SK-N-SH treated with all-trans-retinoic acid at 6 μM for 48 hours (cell line): ENCODE measurements at regions not wholly inside any gene's neighbourhood (a gene's known extent, or its start where the extent isn't known, plus 50 kb on each side); places are given as distances from the start of the nearest gene placed in this dataset.

Source experiments
- ATAC-seq: fragments of 200-7000 bp; cut with Tn5 transposase; 3 replicates; pipeline ENCODE4 v1.9.1; 2020; ENCODE audit warnings: mild to moderate bottlenecking, moderate library complexity
- ARNTL ChIP-seq: fragments of 450-650 bp; formaldehyde crosslinking; IDR thresholded peaks from 2 replicates; pipeline ENCODE4 v1.5.0; 2020; ENCODE audit warnings: low read depth, mild to moderate bottlenecking, moderate library complexity, borderline replicate concordance
- BACH2 ChIP-seq: fragments of 250-450 bp; sonication (Bioruptor Pico); IDR thresholded peaks from 2 replicates; pipeline ENCODE4 v1.9.0; 2021; ENCODE audit warnings: mild to moderate bottlenecking, borderline replicate concordance
- CREB5 ChIP-seq: fragments of 250-450 bp; sonication (Bioruptor Pico); IDR thresholded peaks from 2 replicates; pipeline ENCODE4 v1.5.1; 2020; ENCODE audit warnings: low read depth, mild to moderate bottlenecking, moderate library complexity
- CSDC2 ChIP-seq: fragments of 250-450 bp; sonication (Bioruptor Pico); IDR thresholded peaks from 2 replicates; pipeline ENCODE4 v1.5.0; 2020; ENCODE audit warnings: mild to moderate bottlenecking, moderate library complexity
- CSRNP3 ChIP-seq: fragments of 250-450 bp; sonication (Bioruptor Pico); IDR thresholded peaks from 2 replicates; pipeline ENCODE4 v1.5.1; 2021; ENCODE audit warnings: mild to moderate bottlenecking, moderate library complexity
- ESRRG ChIP-seq: fragments of 250-450 bp; sonication (Bioruptor Pico); IDR thresholded peaks from 2 replicates; pipeline ENCODE4 v1.6.1; 2021; ENCODE audit warnings: mild to moderate bottlenecking
- GLIS3 ChIP-seq: fragments of 250-450 bp; sonication (Bioruptor Pico); IDR thresholded peaks from 2 replicates; pipeline ENCODE4 v1.5.0; 2020; ENCODE audit warnings: mild to moderate bottlenecking, moderate library complexity
- ISL1 ChIP-seq: fragments of 250-450 bp; sonication (Bioruptor Pico); IDR thresholded peaks from 2 replicates; pipeline ENCODE4 v2.1.2; 2022; ENCODE audit warnings: mild to moderate bottlenecking, moderate library complexity
- OSR1 ChIP-seq: fragments of 250-450 bp; sonication (Bioruptor Pico); IDR thresholded peaks from 2 replicates; pipeline ENCODE4 v1.8.0; 2022; ENCODE audit warnings: moderate library complexity, mild to moderate bottlenecking, inconsistent platforms
- PATZ1 ChIP-seq: fragments of 250-450 bp; sonication (Bioruptor Pico); IDR thresholded peaks from 2 replicates; pipeline ENCODE4 v1.8.0; 2020; ENCODE audit warnings: mild to moderate bottlenecking, moderate library complexity, borderline replicate concordance
- POU6F1 ChIP-seq: fragments of 250-450 bp; sonication (Bioruptor Pico); IDR thresholded peaks from 2 replicates; pipeline ENCODE4 v1.8.0; 2021; ENCODE audit warnings: low read depth, mild to moderate bottlenecking, moderate library complexity, borderline replicate concordance
- PPARA ChIP-seq: fragments of 250-450 bp; sonication (Bioruptor Pico); IDR thresholded peaks from 2 replicates; pipeline ENCODE4 v1.5.0; 2020; ENCODE audit warnings: mild to moderate bottlenecking, borderline replicate concordance
- RARB ChIP-seq: fragments of 250-450 bp; sonication (Bioruptor Pico); IDR thresholded peaks from 2 replicates; pipeline ENCODE4 v1.8.0; 2021; ENCODE audit warnings: mild to moderate bottlenecking, moderate library complexity
- SNAI2 ChIP-seq: fragments of 250-450 bp; sonication (Bioruptor Pico); IDR thresholded peaks from 2 replicates; pipeline ENCODE4 v1.5.0; 2020; ENCODE audit warnings: mild to moderate bottlenecking, moderate library complexity
- TCF4 ChIP-seq: fragments of 250-450 bp; sonication (Bioruptor Pico); IDR thresholded peaks from 2 replicates; pipeline ENCODE4 v1.8.0; 2021; ENCODE audit warnings: mild to moderate bottlenecking, moderate library complexity, borderline replicate concordance
- TOX ChIP-seq: fragments of 250-450 bp; sonication (Bioruptor Pico); IDR thresholded peaks from 2 replicates; pipeline ENCODE4 v1.8.0; 2021; ENCODE audit warnings: mild to moderate bottlenecking, moderate library complexity, borderline replicate concordance
- TSHZ2 ChIP-seq: fragments of 250-450 bp; sonication (Bioruptor Pico); IDR thresholded peaks from 2 replicates; pipeline ENCODE4 v1.5.0; 2020; ENCODE audit warnings: mild to moderate bottlenecking, moderate library complexity
- ZC3H10 ChIP-seq: fragments of 250-450 bp; sonication (Bioruptor Pico); IDR thresholded peaks from 2 replicates; pipeline ENCODE4 v1.5.1; 2021; ENCODE audit warnings: mild to moderate bottlenecking, moderate library complexity
- ZFP3 ChIP-seq: fragments of 250-450 bp; sonication (Bioruptor Pico); IDR thresholded peaks from 2 replicates; pipeline ENCODE4 v1.5.0; 2020; ENCODE audit warnings: mild to moderate bottlenecking, moderate library complexity
- ZFP30 ChIP-seq: fragments of 450-650 bp; formaldehyde crosslinking; IDR thresholded peaks from 2 replicates; pipeline ENCODE4 v1.5.0; 2022; ENCODE audit warnings: mild to moderate bottlenecking, moderate library complexity
- ZNF565 ChIP-seq: fragments of 450-650 bp; formaldehyde crosslinking; conservative IDR thresholded peaks from 2 replicates; pipeline ENCODE4 v1.5.0; 2020; ENCODE audit warnings: low read depth, mild to moderate bottlenecking, moderate library complexity
- ZNF70 ChIP-seq: fragments of 450-650 bp; formaldehyde crosslinking; IDR thresholded peaks from 2 replicates; pipeline ENCODE4 v1.5.0; 2020; ENCODE audit warnings: mild to moderate bottlenecking, moderate library complexity
- ZNF8 ChIP-seq: fragments of 450-650 bp; formaldehyde crosslinking; IDR thresholded peaks from 2 replicates; pipeline ENCODE4 v1.5.0; 2020; ENCODE audit warnings: mild to moderate bottlenecking, moderate library complexity

DNA sequence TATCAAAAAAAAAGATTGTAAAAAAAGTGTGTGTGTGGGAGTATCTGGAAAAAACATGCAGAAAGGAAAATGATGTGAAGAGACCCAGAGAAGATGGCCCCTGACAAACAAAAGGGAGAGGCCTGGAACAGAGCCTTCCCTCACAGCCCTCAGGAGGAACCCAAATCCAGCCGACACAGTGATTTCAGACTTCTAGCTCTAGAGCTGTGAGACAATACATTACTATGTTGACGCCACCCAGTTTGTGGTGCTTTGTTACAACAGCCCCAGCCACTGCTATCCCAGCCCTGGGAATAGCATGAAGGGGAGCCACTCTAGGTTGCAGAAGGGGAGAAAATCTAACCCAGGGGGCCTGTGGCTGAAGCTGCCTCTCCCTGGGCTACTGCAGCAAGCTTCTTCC lies 59.0 kb upstream of the ZBTB7C start:
- no peak for ATAC-seq
- TF ChIP-seq ZNF70 (CRISPR knock-in tag), result no peak
- TF ChIP-seq PPARA (CRISPR knock-in tag), result no peak
- no peak for TF ChIP-seq TSHZ2 (CRISPR knock-in tag)
- no peak for TF ChIP-seq TOX (CRISPR knock-in tag)
- TF ChIP-seq OSR1 (CRISPR knock-in tag), result no peak
- no peak for TF ChIP-seq CSDC2 (CRISPR knock-in tag)
- no peak for TF ChIP-seq POU6F1 (CRISPR knock-in tag)
- no peak for TF ChIP-seq ARNTL (CRISPR knock-in tag)
- no peak for TF ChIP-seq ZNF8 (CRISPR knock-in tag)
- TF ChIP-seq PATZ1 (CRISPR knock-in tag), result no peak
- no peak for TF ChIP-seq GLIS3
- no peak for TF ChIP-seq ZFP30
- TF ChIP-seq CREB5, result no peak
- TF ChIP-seq ZFP3 (CRISPR knock-in tag), result no peak
- TF ChIP-seq ISL1 (CRISPR knock-in tag), result no peak

- ATAC-seq, result no peak
Measured at GRCh38 chr18:48467231-48467630, 58.0 kb upstream of the ZBTB7C start.

More at GRCh38 chr18:48467231-48467630, 58.0 kb upstream of the ZBTB7C start:
- TF ChIP-seq ZNF565 (no peak), ARNTL (CRISPR knock-in tag) (no peak), OSR1 (CRISPR knock-in tag) (no peak), RARB (no peak), ISL1 (CRISPR knock-in tag) (no peak), CREB5 (no peak), POU6F1 (CRISPR knock-in tag) (no peak), ZFP3 (CRISPR knock-in tag) (no peak), CSRNP3 (CRISPR knock-in tag) (no peak), PPARA (CRISPR knock-in tag) (no peak), ZC3H10 (CRISPR knock-in tag) (no peak), TSHZ2 (CRISPR knock-in tag) (no peak), ZFP30 (no peak), TOX (CRISPR knock-in tag) (no peak), CSDC2 (CRISPR knock-in tag) (no peak), ZNF8 (CRISPR knock-in tag) (no peak), BACH2 (CRISPR knock-in tag) (no peak), SNAI2 (CRISPR knock-in tag) (no peak), TCF4 (CRISPR knock-in tag) (no peak), ESRRG (no peak)
